ENCODE measurements at regions not wholly inside any gene's neighbourhood (a gene's known extent, or its start where the extent isn't known, plus 50 kb on each side); places are given as distances from the start of the nearest gene placed in this dataset.
"Not testable (repeated sequence)": the region's sequence is repeated elsewhere in the genome, so short reads cannot be mapped to it uniquely, and the experiment has no call there.

- Mint-ChIP-seq H3K36me3 (ENCODE audit: insufficient read depth) (no peaks in the 10 kb centered on the region), H3K27ac (ENCODE audit: low read depth) (no peak overlapping the region), H3K27me3 (no peaks in the 10 kb centered on the region), H3K9me3 (peaks cover 12% of the 10 kb centered on the region), H3K4me3 (no peak overlapping the region), H3K4me1 (no peaks in the 10 kb centered on the region)
- DNase-seq (ENCODE audit: low spot score in 2 of 2): no peak
- no peak for ATAC-seq (replicated peaks; ENCODE audit: extremely low read depth, poor library complexity, severe bottlenecking)
These were observed 188.7 kb downstream of the ZNF716 start for GRCh38 chr7:57638666-57639065.

- DNase-seq (ENCODE audit: low spot score in 2 of 2): no peak
- ATAC-seq (replicated peaks; ENCODE audit: extremely low read depth, poor library complexity, severe bottlenecking): no peak
- Mint-ChIP-seq H3K27me3 (no peaks in the 10 kb centered on the region), H3K36me3 (ENCODE audit: insufficient read depth) (no peaks in the 10 kb centered on the region), H3K4me1 (no peaks in the 10 kb centered on the region), H3K4me3 (no peak overlapping the region), H3K9me3 (peaks cover 21% of the 10 kb centered on the region), H3K27ac (ENCODE audit: low read depth) (no peak overlapping the region)
These were observed 191.6 kb downstream of the ZNF716 start for GRCh38 chr7:57641521-57642067.

GRCh38 chr7:57642730-57643129, 192.8 kb downstream of the ZNF716 start:
- DNase-seq (ENCODE audit: low spot score in 2 of 2): no peak
- no peak for ATAC-seq (replicated peaks; ENCODE audit: extremely low read depth, poor library complexity, severe bottlenecking)
- no peaks in the 10 kb centered on the region for H3K27me3 Mint-ChIP-seq
- H3K4me3 Mint-ChIP-seq: no peak overlapping the region
- no peaks in the 10 kb centered on the region for H3K36me3 Mint-ChIP-seq (ENCODE audit: insufficient read depth)
- H3K27ac Mint-ChIP-seq (ENCODE audit: low read depth): no peak overlapping the region
- H3K4me1 Mint-ChIP-seq: no peaks in the 10 kb centered on the region
- H3K9me3 Mint-ChIP-seq: peaks cover 25% of the 10 kb centered on the region

- Mint-ChIP-seq H3K9me3 (peaks cover 46% of the 10 kb centered on the region), H3K4me1 (no peaks in the 10 kb centered on the region), H3K4me3 (no peak overlapping the region), H3K27me3 (no peaks in the 10 kb centered on the region), H3K36me3 (ENCODE audit: insufficient read depth) (peaks cover 2% of the 10 kb centered on the region), H3K27ac (ENCODE audit: low read depth) (no peak overlapping the region)
- ATAC-seq (replicated peaks; ENCODE audit: extremely low read depth, poor library complexity, severe bottlenecking) (no peak), DNase-seq (ENCODE audit: low spot score in 2 of 2) (no peak)
These were observed 196.4 kb downstream of the ZNF716 start for GRCh38 chr7:57646219-57646900.

- Mint-ChIP-seq H3K4me1 (no peaks in the 10 kb centered on the region), H3K9me3 (peaks cover 45% of the 10 kb centered on the region), H3K27me3 (no peaks in the 10 kb centered on the region), H3K36me3 (ENCODE audit: insufficient read depth) (peaks cover 2% of the 10 kb centered on the region), H3K4me3 (no peak overlapping the region), H3K27ac (ENCODE audit: low read depth) (no peak overlapping the region)
- ATAC-seq (replicated peaks; ENCODE audit: extremely low read depth, poor library complexity, severe bottlenecking) (no peak), DNase-seq (ENCODE audit: low spot score in 2 of 2) (no peak)
These were observed 196.9 kb downstream of the ZNF716 start for GRCh38 chr7:57646901-57647246.

GRCh38 chr7:57650401-57650800, 200.4 kb downstream of the ZNF716 start:
- DNase-seq (ENCODE audit: low spot score in 2 of 2); ATAC-seq (replicated peaks; ENCODE audit: extremely low read depth, poor library complexity, severe bottlenecking); H3K27ac Mint-ChIP-seq (ENCODE audit: low read depth); H3K36me3 Mint-ChIP-seq (ENCODE audit: insufficient read depth); H3K27me3 Mint-ChIP-seq; H3K4me3 Mint-ChIP-seq; H3K4me1 Mint-ChIP-seq: not testable (repeated sequence)
- peaks cover 51% of the 10 kb centered on the region for H3K9me3 Mint-ChIP-seq

GRCh38 chr7:57651006-57651405, 201.0 kb downstream of the ZNF716 start:
- ATAC-seq (replicated peaks; ENCODE audit: extremely low read depth, poor library complexity, severe bottlenecking) (no peak), DNase-seq (ENCODE audit: low spot score in 2 of 2) (no peak)
- H3K4me3 Mint-ChIP-seq: no peak overlapping the region
- H3K27ac Mint-ChIP-seq (ENCODE audit: low read depth): no peak overlapping the region
- peaks cover 2% of the 10 kb centered on the region for H3K36me3 Mint-ChIP-seq (ENCODE audit: insufficient read depth)
- H3K9me3 Mint-ChIP-seq: peaks cover 45% of the 10 kb centered on the region
- no peaks in the 10 kb centered on the region for H3K4me1 Mint-ChIP-seq
- no peaks in the 10 kb centered on the region for H3K27me3 Mint-ChIP-seq

GRCh38 chr7:57651611-57652010, 201.6 kb downstream of the ZNF716 start:
- not testable (repeated sequence) for H3K4me1 Mint-ChIP-seq; ATAC-seq (replicated peaks; ENCODE audit: extremely low read depth, poor library complexity, severe bottlenecking); H3K4me3 Mint-ChIP-seq; H3K27me3 Mint-ChIP-seq; DNase-seq (ENCODE audit: low spot score in 2 of 2); H3K27ac Mint-ChIP-seq (ENCODE audit: low read depth); H3K36me3 Mint-ChIP-seq (ENCODE audit: insufficient read depth)
- peaks cover 43% of the 10 kb centered on the region for H3K9me3 Mint-ChIP-seq

- Mint-ChIP-seq H3K9me3 (peaks cover 36% of the 10 kb centered on the region), H3K36me3 (ENCODE audit: insufficient read depth) (peaks cover 2% of the 10 kb centered on the region), H3K4me3 (no peak overlapping the region), H3K27ac (ENCODE audit: low read depth) (no peak overlapping the region), H3K4me1 (no peaks in the 10 kb centered on the region), H3K27me3 (no peaks in the 10 kb centered on the region)
- ATAC-seq (replicated peaks; ENCODE audit: extremely low read depth, poor library complexity, severe bottlenecking): no peak
- no peak for DNase-seq (ENCODE audit: low spot score in 2 of 2)
These were observed 203.4 kb downstream of the ZNF716 start for GRCh38 chr7:57653262-57653830.

- not testable (repeated sequence) for DNase-seq (ENCODE audit: low spot score in 2 of 2); H3K36me3 Mint-ChIP-seq (ENCODE audit: insufficient read depth); H3K4me1 Mint-ChIP-seq; ATAC-seq (replicated peaks; ENCODE audit: extremely low read depth, poor library complexity, severe bottlenecking); H3K4me3 Mint-ChIP-seq; H3K27me3 Mint-ChIP-seq; H3K27ac Mint-ChIP-seq (ENCODE audit: low read depth)
- peaks cover 36% of the 10 kb centered on the region for H3K9me3 Mint-ChIP-seq
These were observed 205.3 kb downstream of the ZNF716 start for GRCh38 chr7:57655156-57655871.

GRCh38 chr7:57659226-57659625, 209.2 kb downstream of the ZNF716 start:
- DNase-seq (ENCODE audit: low spot score in 2 of 2); H3K4me3 Mint-ChIP-seq; H3K36me3 Mint-ChIP-seq (ENCODE audit: insufficient read depth); ATAC-seq (replicated peaks; ENCODE audit: extremely low read depth, poor library complexity, severe bottlenecking); H3K27me3 Mint-ChIP-seq; H3K4me1 Mint-ChIP-seq; H3K27ac Mint-ChIP-seq (ENCODE audit: low read depth): not testable (repeated sequence)
- peaks cover 22% of the 10 kb centered on the region for H3K9me3 Mint-ChIP-seq

- not testable (repeated sequence) for H3K27me3 Mint-ChIP-seq; H3K4me3 Mint-ChIP-seq; DNase-seq (ENCODE audit: low spot score in 2 of 2); H3K36me3 Mint-ChIP-seq (ENCODE audit: insufficient read depth); ATAC-seq (replicated peaks; ENCODE audit: extremely low read depth, poor library complexity, severe bottlenecking); H3K27ac Mint-ChIP-seq (ENCODE audit: low read depth); H3K4me1 Mint-ChIP-seq
- peaks cover 33% of the 10 kb centered on the region for H3K9me3 Mint-ChIP-seq
These were observed 227.0 kb downstream of the ZNF716 start for GRCh38 chr7:57676928-57677327.

- no peak overlapping the region for H3K4me3 Mint-ChIP-seq
- no peak overlapping the region for H3K27ac Mint-ChIP-seq (ENCODE audit: low read depth)
- H3K4me1 Mint-ChIP-seq: no peaks in the 10 kb centered on the region
- ATAC-seq (replicated peaks; ENCODE audit: extremely low read depth, poor library complexity, severe bottlenecking) (no peak), DNase-seq (ENCODE audit: low spot score in 2 of 2) (no peak)
- H3K36me3 Mint-ChIP-seq (ENCODE audit: insufficient read depth): peaks cover 1% of the 10 kb centered on the region
- H3K27me3 Mint-ChIP-seq: no peaks in the 10 kb centered on the region
- peaks cover 4% of the 10 kb centered on the region for H3K9me3 Mint-ChIP-seq
These were observed 235.4 kb downstream of the ZNF716 start for GRCh38 chr7:57685418-57685817.
